Muscle layer of colon (tissue), 2 donors: ENCODE measurements at regions not wholly inside any gene's neighbourhood (a gene's known extent, or its start where the extent isn't known, plus 50 kb on each side); places are given as distances from the start of the nearest gene placed in this dataset.

ENCODE experiments used
- H3K27ac ChIP-seq: one replicate; pipeline ENCODE4 v1.7.0; 2013; ENCODE audit warnings: low read depth, mild to moderate bottlenecking, low read length, moderate library complexity
- H3K27me3 ChIP-seq, 2 donors: one replicate each; pipeline ENCODE4 v1.7.0; 2013; ENCODE audit warnings: low read length in 2 of 2, mild to moderate bottlenecking in 2 of 2; ENCODE audit not compliant: insufficient read depth in 2 of 2, control insufficient read depth in 1 of 2
- H3K36me3 ChIP-seq: one replicate; pipeline ENCODE4 v1.7.0; 2013; ENCODE audit warnings: mild to moderate bottlenecking, low read length; ENCODE audit not compliant: insufficient read depth
- H3K4me1 ChIP-seq: one replicate; pipeline ENCODE4 v1.7.0; 2013; ENCODE audit warnings: mild to moderate bottlenecking, low read length; ENCODE audit not compliant: insufficient read depth
- H3K4me3 ChIP-seq, 2 donors: one replicate each; pipeline ENCODE4 v1.7.0; 2013; ENCODE audit warnings: low read length in 2 of 2, low read depth in 1 of 2, mild to moderate bottlenecking in 1 of 2, moderate library complexity in 1 of 2
- H3K9ac ChIP-seq: one replicate; pipeline ENCODE4 v1.7.0; 2013; ENCODE audit warnings: low read length
- H3K9me3 ChIP-seq: one replicate; pipeline ENCODE4 v1.7.0; 2013; ENCODE audit warnings: mild to moderate bottlenecking, low read length
- donor health status: abdominal sarcoma.
- donor health status: Adenocarcinoma of cecum.

DNA sequence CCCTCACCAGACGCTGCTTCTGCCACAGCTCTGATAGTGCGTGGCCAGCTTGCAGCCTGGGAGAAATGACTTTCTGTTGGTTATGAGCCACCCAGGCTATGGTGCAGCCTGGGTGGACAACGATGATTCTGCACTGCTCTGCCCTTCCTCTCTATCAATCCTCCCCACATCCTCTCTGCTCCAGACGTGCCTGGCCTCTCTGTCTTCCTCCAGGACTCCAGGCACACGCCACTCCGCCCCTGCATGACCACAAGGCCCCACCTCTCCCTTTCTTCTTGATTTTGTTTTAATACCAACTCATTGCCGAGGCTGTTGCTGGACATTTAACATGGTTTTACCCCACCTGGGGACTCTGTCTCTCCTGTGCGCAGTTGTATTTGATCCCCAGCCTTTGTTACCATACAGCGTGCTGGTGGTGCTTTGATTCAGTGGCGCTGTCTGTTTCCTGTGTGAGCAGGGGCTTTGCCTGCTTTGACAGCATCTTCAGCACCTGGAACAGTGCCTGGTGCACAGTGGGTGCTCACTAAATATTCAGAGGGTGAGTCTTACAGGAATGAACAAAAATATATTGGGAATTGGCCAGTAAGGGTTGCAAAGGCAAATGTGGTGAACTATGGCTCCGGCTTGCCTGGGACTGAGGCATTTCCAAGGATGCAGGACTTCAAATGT is 280.9 kb downstream of the CDH26 start:
- H3K27ac ChIP-seq: no peak overlapping the region
- H3K4me3 ChIP-seq: no peak overlapping the region
- no peaks in the 10 kb centered on the region for H3K9me3 ChIP-seq
- H3K4me1 ChIP-seq: no peaks in the 10 kb centered on the region
- H3K9ac ChIP-seq: no peak overlapping the region
- no peaks in the 10 kb centered on the region for H3K36me3 ChIP-seq
- H3K27me3 ChIP-seq: no peaks in the 10 kb centered on the region

DNA sequence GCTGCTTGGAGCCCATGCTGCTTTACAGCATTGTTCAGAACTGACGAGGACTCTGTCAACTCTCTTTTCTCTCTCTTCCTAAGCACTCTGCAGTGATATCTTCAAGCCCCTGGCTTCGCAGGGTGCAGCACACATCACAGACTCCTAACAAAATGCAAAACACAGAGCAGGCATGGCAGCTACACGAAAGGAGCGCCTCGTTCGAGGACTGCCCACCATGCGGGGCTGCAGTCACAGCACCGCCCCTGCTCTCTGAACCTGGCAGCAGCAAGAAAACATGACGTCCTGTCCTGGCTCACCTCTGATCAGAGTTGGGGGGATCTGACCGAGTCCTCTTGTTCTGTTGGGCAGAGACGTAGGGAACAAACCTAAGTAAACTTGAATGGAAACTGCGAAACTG is 281.7 kb downstream of the CDH26 start:
- Histone ChIP-seq H3K4me1 (no peaks in the 10 kb centered on the region), H3K9ac (no peak overlapping the region), H3K36me3 (no peaks in the 10 kb centered on the region), H3K9me3 (no peaks in the 10 kb centered on the region), H3K27ac (no peak overlapping the region), H3K27me3 (no peaks in the 10 kb centered on the region), H3K4me3 (no peak overlapping the region)

GRCh38 chr20:60240415-60240814 is 282.2 kb downstream of the CDH26 start:
- H3K4me3 ChIP-seq: no peak overlapping the region
- H3K4me1 ChIP-seq: no peaks in the 10 kb centered on the region

DNA sequence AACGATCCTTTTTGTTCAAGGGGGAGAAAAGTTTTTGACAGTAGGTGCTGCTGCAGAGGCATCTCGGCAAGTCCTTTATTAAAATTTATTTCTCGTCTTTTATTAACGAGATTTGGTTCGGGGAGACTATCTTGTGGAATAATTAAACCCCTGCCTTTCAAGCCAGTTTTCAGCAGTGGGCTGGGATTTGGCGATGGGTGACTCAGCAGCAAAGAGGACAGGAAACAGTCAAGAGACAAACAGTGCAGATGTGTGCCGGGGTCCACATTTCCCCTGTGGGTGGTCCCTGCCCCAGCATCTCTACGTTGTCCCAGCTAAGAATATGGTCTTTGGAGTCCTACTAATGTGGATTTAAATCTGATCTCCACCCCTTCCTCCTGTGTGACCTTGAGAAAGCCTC is 282.8 kb downstream of the CDH26 start:
- no peak overlapping the region for H3K27ac ChIP-seq
- H3K36me3 ChIP-seq: no peaks in the 10 kb centered on the region
- H3K9ac ChIP-seq: no peak overlapping the region
- no peaks in the 10 kb centered on the region for H3K27me3 ChIP-seq
- H3K9me3 ChIP-seq: no peaks in the 10 kb centered on the region
- H3K4me1 ChIP-seq: no peaks in the 10 kb centered on the region
- H3K4me3 ChIP-seq: no peak overlapping the region

More at GRCh38 chr20:60240415-60240814, 282.2 kb downstream of the CDH26 start:
- H3K9ac ChIP-seq: no peak overlapping the region
- no peaks in the 10 kb centered on the region for H3K36me3 ChIP-seq
- H3K27ac ChIP-seq: no peak overlapping the region
- H3K9me3 ChIP-seq: no peaks in the 10 kb centered on the region
- H3K27me3 ChIP-seq: no peaks in the 10 kb centered on the region

DNA sequence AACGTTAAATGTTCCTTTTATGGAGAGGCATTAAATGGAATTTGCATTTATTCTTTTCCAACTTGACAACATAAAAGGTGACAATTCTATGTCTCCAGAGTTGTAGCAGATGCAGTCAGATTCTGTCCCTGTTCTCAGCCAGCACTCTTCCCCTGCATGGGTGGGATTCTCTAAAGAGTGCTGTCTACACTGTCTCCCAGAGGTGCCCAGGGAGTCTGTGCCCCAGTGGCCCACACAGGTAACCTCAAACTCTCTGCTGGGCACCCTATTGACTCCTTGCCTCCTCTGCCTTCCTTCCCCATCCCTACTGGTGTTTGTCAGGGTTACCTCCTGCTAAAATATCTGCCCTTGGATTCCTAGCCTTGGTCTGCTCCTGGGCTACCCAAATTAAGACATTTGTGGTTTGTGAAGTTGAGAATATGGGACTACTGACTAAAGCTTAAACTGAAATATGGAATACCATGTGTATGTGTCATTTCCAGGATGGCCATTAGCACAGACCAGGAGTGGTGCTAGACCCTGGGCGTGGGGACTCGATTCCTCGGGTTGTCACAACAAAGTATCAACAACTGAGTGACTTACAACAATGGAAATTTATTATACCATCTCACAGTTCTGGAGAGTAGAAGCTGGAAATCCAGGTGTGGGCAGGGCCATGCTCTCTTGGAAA is 284.7 kb downstream of the CDH26 start:
- no peaks in the 10 kb centered on the region for H3K9me3 ChIP-seq
- no peak overlapping the region for H3K4me3 ChIP-seq
- no peaks in the 10 kb centered on the region for H3K4me1 ChIP-seq
- H3K27ac ChIP-seq: no peak overlapping the region
- H3K27me3 ChIP-seq: no peaks in the 10 kb centered on the region
- H3K9ac ChIP-seq: no peak overlapping the region
- no peaks in the 10 kb centered on the region for H3K36me3 ChIP-seq

GRCh38 chr20:60244373-60245146 is 286.3 kb downstream of the CDH26 start:
- no peak overlapping the region for H3K9ac ChIP-seq
- H3K36me3 ChIP-seq: no peaks in the 10 kb centered on the region
- H3K4me1 ChIP-seq: no peaks in the 10 kb centered on the region
- H3K9me3 ChIP-seq: no peaks in the 10 kb centered on the region
- no peaks in the 10 kb centered on the region for H3K27me3 ChIP-seq
- no peak overlapping the region for H3K4me3 ChIP-seq
- H3K27ac ChIP-seq: no peak overlapping the region

DNA sequence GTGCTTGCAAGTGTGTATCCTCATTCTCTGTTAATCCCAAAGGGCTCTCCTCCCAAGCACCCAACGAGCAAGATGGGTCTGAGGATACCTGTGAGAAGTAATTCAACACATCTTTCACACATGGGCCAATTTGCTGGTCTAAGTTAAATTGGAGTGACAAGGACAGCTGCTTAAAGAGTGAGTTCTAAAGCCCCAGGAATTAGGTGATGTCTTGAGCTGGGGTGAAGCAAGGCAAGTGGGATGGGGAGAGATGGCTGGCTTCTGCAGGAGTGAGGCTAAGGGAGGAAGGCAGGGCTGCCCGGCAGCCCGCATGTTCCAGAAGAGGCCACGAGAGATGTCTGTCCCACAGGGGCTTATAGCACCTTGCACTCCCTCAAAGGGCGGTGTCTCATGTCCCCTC is 288.5 kb downstream of the CDH26 start:
- Histone ChIP-seq H3K4me1 (no peaks in the 10 kb centered on the region), H3K36me3 (no peaks in the 10 kb centered on the region), H3K9ac (no peak overlapping the region), H3K27ac (no peak overlapping the region), H3K4me3 (no peak overlapping the region), H3K27me3 (no peaks in the 10 kb centered on the region), H3K9me3 (no peaks in the 10 kb centered on the region)

DNA sequence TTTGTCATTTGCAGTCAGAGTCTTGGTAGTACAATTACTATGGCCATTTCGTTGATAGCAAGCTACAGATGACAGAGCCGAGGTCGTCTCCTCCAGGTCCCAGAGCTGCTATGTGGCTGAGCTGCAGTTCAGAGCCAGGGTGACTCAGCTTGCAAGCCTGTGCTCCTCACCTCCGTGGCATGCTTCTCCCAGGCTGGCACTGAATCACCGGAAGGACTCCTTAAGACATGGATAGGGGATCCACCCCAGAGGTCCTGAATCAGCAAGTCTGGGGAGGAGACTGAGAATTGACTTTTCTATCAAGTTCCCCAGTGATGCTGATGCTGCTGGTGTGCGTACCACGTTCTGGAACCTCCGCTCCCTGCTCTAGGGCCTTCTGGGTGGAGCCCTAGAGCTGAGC is 291.2 kb downstream of the CDH26 start:
- Histone ChIP-seq H3K9me3 (no peaks in the 10 kb centered on the region), H3K36me3 (no peaks in the 10 kb centered on the region), H3K4me3 (no peak overlapping the region), H3K4me1 (no peaks in the 10 kb centered on the region), H3K27ac (no peak overlapping the region), H3K27me3 (no peaks in the 10 kb centered on the region), H3K9ac (no peak overlapping the region)

DNA sequence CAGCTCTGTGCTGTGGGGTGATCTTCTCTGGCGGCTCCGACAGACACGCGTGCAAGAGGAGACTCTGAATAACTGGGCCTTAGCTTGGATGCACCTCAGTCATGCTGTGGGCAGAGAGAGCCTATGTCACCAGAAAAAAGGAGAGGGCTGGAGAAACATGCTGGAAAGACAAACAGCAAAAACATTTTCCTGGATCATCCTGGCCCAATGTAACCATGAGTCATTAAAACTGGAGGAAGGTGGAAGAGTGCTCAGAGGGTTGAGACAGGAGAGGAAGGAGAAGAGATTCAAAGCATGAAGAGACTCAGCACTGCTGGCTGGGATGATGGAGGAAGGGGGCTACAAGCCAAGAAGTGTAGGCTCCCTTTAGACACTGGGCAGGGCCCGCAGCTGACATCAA is 292.0 kb downstream of the CDH26 start:
- Histone ChIP-seq H3K27me3 (no peaks in the 10 kb centered on the region), H3K4me1 (no peaks in the 10 kb centered on the region), H3K9ac (no peak overlapping the region), H3K27ac (no peak overlapping the region), H3K36me3 (no peaks in the 10 kb centered on the region), H3K4me3 (no peak overlapping the region), H3K9me3 (no peaks in the 10 kb centered on the region)

- H3K27me3 ChIP-seq: no peaks in the 10 kb centered on the region
- H3K4me3 ChIP-seq: no peak overlapping the region
- no peaks in the 10 kb centered on the region for H3K36me3 ChIP-seq
- H3K9me3 ChIP-seq: no peaks in the 10 kb centered on the region
- no peak overlapping the region for H3K9ac ChIP-seq
- no peaks in the 10 kb centered on the region for H3K4me1 ChIP-seq
- no peak overlapping the region for H3K27ac ChIP-seq
Observed at GRCh38 chr20:60252866-60253265, 294.6 kb downstream of the CDH26 start.

DNA sequence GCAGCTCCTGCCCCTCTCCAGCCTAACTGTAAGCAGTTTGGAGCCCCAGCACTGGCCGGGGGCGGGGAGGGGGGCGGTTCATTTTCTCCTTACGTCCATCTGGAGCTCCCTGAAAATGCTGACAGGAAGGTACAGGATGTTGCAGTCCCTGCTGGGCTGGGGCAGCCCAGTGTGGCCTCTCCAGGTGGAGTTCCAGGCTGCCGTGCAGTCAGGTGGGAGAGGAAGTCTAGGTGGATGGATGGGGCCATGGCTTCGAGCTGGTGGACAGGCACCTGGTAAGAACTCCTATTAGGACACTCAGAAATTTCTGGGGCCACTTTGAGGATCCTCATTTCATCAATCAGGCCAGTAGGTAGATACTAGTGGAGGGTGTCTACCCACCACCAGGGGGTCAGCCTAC is 295.2 kb downstream of the CDH26 start:
- Histone ChIP-seq H3K4me3 (no peak overlapping the region), H3K27me3 (no peaks in the 10 kb centered on the region), H3K36me3 (no peaks in the 10 kb centered on the region), H3K9me3 (no peaks in the 10 kb centered on the region), H3K4me1 (no peaks in the 10 kb centered on the region), H3K9ac (no peak overlapping the region), H3K27ac (no peak overlapping the region)
